Activated CD8-positive, alpha-beta T cell treated with anti-CD3 and anti-CD28 coated beads for 36 hours (primary cell): ENCODE measurements at regions not wholly inside any gene's neighbourhood (a gene's known extent, or its start where the extent isn't known, plus 50 kb on each side); places are given as distances from the start of the nearest gene placed in this dataset.

Experiments
- ATAC-seq: fragments of 200-7000 bp; cut with Tn5 transposase; one replicate; pipeline ENCODE4 v1.10.0; 2021; ENCODE audit warnings: mild to moderate bottlenecking, moderate library complexity
- CTCF ChIA-PET: fragments of 350-600 bp; sonication (Branson Sonifier 250); formaldehyde crosslinking; loops from one replicate; lab custom pipeline; 2021; ENCODE audit warnings: antibody characterized with exemption; lab: Charles Lee
- POLR2A ChIA-PET: fragments of 350-600 bp; sonication (Branson Sonifier 250); formaldehyde crosslinking; loops from one replicate; lab custom pipeline; 2021; ENCODE audit warnings: antibody characterized with exemption; lab: Charles Lee
- DNase-seq: peaks from one replicate; pipeline ENCODE4 v3.0.0-alpha.2; 2020
- H3K27ac Mint-ChIP-seq: one replicate; pipeline ENCODE4 v1.8.0; 2021; ENCODE audit warnings: mild to moderate bottlenecking, mixed read lengths
- H3K27me3 Mint-ChIP-seq: one replicate; pipeline ENCODE4 v1.8.0; 2021; ENCODE audit warnings: mixed read lengths
- H3K36me3 Mint-ChIP-seq: one replicate; pipeline ENCODE4 v1.8.0; 2021; ENCODE audit warnings: low read depth, mixed read lengths
- H3K4me1 Mint-ChIP-seq: one replicate; pipeline ENCODE4 v1.8.0; 2021; ENCODE audit warnings: low read depth, mixed read lengths
- H3K4me3 Mint-ChIP-seq: one replicate; pipeline ENCODE4 v1.8.0; 2021; ENCODE audit warnings: mild to moderate bottlenecking, moderate library complexity, mixed read lengths
- H3K9me3 Mint-ChIP-seq: one replicate; pipeline ENCODE4 v1.8.0; 2021; ENCODE audit warnings: mixed read lengths
- intact Hi-C: fragments of 100-400 bp; cut with micrococcal nuclease; formaldehyde crosslinking; loops from one replicate; pipeline ENCODE4 v1.10.0; 2022
- TF ChIP-seq, protein P1 (sequence below): fragments of 200-600 bp; IDR thresholded peaks from one replicate; pipeline ENCODE4 v1.8.0; 2022; ENCODE audit warnings: antibody characterized with exemption, mild to moderate bottlenecking

DNA sequence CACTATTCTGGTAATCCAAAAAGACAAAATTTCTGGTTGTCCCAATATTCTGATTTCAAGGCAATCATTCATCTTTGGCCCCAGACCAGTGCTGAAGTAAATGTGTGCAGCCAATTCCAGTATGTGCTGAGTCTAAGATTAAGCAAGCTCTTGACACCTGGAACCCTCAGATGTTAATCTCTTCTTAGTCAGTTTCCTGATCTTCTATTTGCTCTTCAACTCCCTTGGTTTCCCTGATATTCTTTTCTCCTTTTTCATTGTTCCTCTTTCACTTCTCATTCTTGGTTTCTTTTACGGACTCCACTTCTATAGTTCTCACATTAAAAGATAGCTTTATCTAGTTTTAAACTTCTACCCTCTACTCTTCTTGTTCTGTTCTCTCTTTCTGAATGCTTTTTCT lies 445.7 kb upstream of the FANCL start:
- intact Hi-C loops, result no loop called here
- ATAC-seq (no peak), DNase-seq (no peak)
- H3K4me3 Mint-ChIP-seq, result no peak overlapping the region
- no peaks in the 10 kb centered on the region for H3K27me3 Mint-ChIP-seq
- no peaks in the 10 kb centered on the region for H3K36me3 Mint-ChIP-seq
- H3K27ac Mint-ChIP-seq, result no peak overlapping the region
- ChIA-PET POLR2A (no interaction called here), CTCF (no interaction called here)
- no peaks in the 10 kb centered on the region for H3K9me3 Mint-ChIP-seq
- TF ChIP-seq, protein P1, sequence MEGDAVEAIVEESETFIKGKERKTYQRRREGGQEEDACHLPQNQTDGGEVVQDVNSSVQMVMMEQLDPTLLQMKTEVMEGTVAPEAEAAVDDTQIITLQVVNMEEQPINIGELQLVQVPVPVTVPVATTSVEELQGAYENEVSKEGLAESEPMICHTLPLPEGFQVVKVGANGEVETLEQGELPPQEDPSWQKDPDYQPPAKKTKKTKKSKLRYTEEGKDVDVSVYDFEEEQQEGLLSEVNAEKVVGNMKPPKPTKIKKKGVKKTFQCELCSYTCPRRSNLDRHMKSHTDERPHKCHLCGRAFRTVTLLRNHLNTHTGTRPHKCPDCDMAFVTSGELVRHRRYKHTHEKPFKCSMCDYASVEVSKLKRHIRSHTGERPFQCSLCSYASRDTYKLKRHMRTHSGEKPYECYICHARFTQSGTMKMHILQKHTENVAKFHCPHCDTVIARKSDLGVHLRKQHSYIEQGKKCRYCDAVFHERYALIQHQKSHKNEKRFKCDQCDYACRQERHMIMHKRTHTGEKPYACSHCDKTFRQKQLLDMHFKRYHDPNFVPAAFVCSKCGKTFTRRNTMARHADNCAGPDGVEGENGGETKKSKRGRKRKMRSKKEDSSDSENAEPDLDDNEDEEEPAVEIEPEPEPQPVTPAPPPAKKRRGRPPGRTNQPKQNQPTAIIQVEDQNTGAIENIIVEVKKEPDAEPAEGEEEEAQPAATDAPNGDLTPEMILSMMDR, result no peak
- H3K4me1 Mint-ChIP-seq, result no peaks in the 10 kb centered on the region

DNA sequence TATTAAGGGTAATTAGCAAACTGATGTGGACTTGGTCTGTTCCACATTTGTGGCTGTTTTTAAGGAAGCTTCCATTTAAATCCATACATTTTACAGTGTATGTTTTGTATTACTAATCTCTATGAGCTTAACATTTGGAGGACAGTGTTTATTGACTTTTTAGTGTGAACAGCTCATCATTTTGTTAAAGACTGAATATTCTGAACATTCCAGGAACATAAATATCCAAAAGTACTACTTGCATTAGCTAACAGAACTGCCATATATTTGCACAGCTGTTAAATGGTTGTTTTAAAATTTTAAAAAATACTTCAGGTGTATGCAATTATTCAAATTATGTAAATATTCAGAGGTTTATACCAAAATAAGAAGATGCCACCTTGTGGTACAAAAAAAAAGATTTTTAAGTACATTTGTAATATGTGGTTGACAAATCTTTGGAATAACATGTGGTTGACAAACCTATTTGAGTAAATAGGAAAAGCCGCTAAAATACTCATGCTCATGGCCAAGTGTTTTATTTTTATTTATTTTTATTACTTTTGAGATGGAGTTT lies 439.7 kb upstream of the FANCL start:
- POLR2A ChIA-PET, result no interaction called here
- H3K27me3 Mint-ChIP-seq, result peaks cover 1% of the 10 kb centered on the region
- H3K4me1 Mint-ChIP-seq, result no peaks in the 10 kb centered on the region
- CTCF ChIA-PET, result interaction anchor here (1.8 kb wide), 1 partner anchor 109 kb away, joined by 4 read pairs; no protein-coding TSS in a partner anchor
- no peak overlapping the region for H3K4me3 Mint-ChIP-seq
- no peak for DNase-seq
- intact Hi-C loops, result no loop called here
- no peak overlapping the region for H3K27ac Mint-ChIP-seq
- TF ChIP-seq, protein P1, result peak; percentile 13
- no peak for ATAC-seq
- no peaks in the 10 kb centered on the region for H3K9me3 Mint-ChIP-seq
- no peaks in the 10 kb centered on the region for H3K36me3 Mint-ChIP-seq

DNA sequence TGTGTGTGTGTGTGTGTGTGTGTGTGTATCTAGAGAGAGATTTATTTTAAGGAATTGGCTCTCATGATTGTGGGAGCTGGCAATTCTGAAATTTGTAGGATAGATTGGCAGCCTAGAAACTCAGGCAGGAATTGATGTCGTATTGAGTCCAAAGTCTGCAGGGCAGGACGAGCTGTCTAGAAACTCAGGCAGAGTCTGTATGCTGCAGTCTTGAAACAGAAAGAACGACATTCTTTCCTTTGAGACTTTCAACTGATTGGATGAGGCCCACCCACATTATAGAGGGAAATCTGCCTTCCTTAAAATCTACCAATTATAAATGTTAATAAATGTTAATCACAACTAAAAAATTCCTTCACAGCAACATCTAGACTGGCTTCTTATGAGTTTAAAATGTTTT lies 436.6 kb upstream of the FANCL start:
- intact Hi-C loops, result no loop called here
- Mint-ChIP-seq H3K4me3 (no peak overlapping the region), H3K27me3 (peaks cover 1% of the 10 kb centered on the region), H3K4me1 (no peaks in the 10 kb centered on the region), H3K9me3 (no peaks in the 10 kb centered on the region), H3K27ac (no peak overlapping the region), H3K36me3 (no peaks in the 10 kb centered on the region)
- POLR2A ChIA-PET, result no interaction called here
- CTCF ChIA-PET, result no interaction called here
- ATAC-seq (no peak), DNase-seq (no peak)
- TF ChIP-seq, protein P1, result no peak

DNA sequence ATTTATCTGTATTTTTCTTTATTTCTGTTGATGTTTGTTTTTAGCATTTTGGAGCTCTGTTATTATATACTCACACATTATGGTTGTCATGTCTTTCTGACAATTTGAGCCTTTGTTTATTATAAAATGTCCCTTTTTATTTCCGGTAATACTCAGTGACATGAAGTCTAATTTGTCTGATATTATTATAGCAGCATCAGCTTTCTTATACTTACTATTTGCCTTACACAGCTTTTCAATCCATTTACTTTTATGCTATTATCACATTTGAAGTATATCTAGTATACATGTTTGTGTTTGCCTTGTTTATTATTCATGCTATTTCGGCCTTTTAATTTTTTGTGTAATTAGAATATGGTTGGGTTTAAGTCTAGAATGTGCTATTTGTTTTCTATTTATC lies 430.6 kb upstream of the FANCL start:
- ChIA-PET POLR2A (no interaction called here), CTCF (no interaction called here)
- ATAC-seq (no peak), DNase-seq (no peak)
- intact Hi-C loops, result no loop called here
- Mint-ChIP-seq H3K9me3 (no peaks in the 10 kb centered on the region), H3K27ac (no peak overlapping the region), H3K36me3 (no peaks in the 10 kb centered on the region), H3K4me1 (no peaks in the 10 kb centered on the region), H3K27me3 (no peaks in the 10 kb centered on the region), H3K4me3 (no peak overlapping the region)
- TF ChIP-seq, protein P1, result no peak

DNA sequence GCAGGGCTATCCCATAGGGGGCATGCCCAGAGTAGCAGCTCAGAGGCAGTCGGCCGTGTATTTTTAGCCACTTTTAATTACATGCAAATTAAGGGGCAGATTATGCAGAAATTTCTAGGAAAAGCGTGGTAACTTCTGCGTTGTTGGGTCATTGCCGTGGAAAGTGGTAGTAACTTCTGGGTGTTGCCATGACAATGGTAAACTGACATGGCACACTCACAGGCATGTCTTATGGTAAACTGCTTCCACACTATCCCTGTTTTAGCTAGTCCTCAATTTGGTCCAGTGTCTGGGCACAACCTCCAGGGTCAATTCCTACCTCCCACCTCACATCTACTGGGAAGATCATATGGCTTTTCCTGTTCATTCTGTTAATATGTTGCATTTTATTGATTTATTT lies 428.9 kb upstream of the FANCL start:
- no peak for DNase-seq
- H3K27me3 Mint-ChIP-seq, result no peaks in the 10 kb centered on the region
- TF ChIP-seq, protein P1, result no peak
- ATAC-seq, result no peak
- ChIA-PET POLR2A (no interaction called here), CTCF (no interaction called here)
- no peak overlapping the region for H3K4me3 Mint-ChIP-seq
- H3K4me1 Mint-ChIP-seq, result no peaks in the 10 kb centered on the region
- intact Hi-C loops, result no loop called here
- no peaks in the 10 kb centered on the region for H3K36me3 Mint-ChIP-seq
- no peaks in the 10 kb centered on the region for H3K9me3 Mint-ChIP-seq
- H3K27ac Mint-ChIP-seq, result no peak overlapping the region
